ENCODE measurements at regions not wholly inside any gene's neighbourhood (a gene's known extent, or its start where the extent isn't known, plus 50 kb on each side); places are given as distances from the start of the nearest gene placed in this dataset.

DNA sequence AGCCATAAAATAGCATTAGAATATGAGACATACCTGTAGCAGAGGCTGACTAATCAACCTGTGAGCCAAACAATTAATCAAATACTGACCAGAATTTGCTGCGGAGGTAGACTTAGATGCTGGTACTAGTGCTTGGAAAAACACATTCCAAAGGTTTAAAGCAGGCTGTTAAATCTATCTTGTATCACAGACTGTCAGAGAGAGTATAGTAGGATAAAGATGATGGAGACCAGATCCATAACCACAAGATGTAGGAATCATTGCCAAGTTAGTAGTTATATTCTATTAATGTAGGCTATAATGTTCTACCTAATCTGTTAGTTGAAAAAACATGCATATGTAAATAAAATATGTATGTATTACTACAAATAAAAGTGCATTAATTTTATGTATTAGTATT, 726.2 kb downstream of the SLC6A15 start:
- no peak overlapping the region for H3K27ac ChIP-seq (ENCODE audit: low read length in 2 of 2)
- Mint-ChIP-seq H3K4me3 (no peak overlapping the region), H3K9me3 (ENCODE audit: insufficient read depth) (peaks cover 3% of the 10 kb centered on the region), H3K27me3 (no peaks in the 10 kb centered on the region), H3K4me1 (no peaks in the 10 kb centered on the region), H3K27ac (no peak overlapping the region)
- no peak overlapping the region for H3K4me3 ChIP-seq (ENCODE audit: control extremely low read depth in 1 of 5, extremely low read depth in 1 of 5, insufficient read depth in 1 of 5, low read depth in 2 of 5, low read length in 4 of 5)
- H3K4me1 ChIP-seq (ENCODE audit: control insufficient read depth in 2 of 2, insufficient read depth in 2 of 2, low read length in 2 of 2), result no peaks in the 10 kb centered on the region
- no peaks in the 10 kb centered on the region for H3K27me3 ChIP-seq (replicated peaks in 1 of 4; ENCODE audit: control extremely low read depth in 1 of 4, control insufficient read depth in 3 of 4, insufficient read depth in 4 of 4, low read length in 3 of 4)
- no peak overlapping the region for H3K4me2 ChIP-seq (replicated peaks; ENCODE audit: low read depth, low read length, poor library complexity, severe bottlenecking)
- TF ChIP-seq EZH2 (IDR thresholded peaks at IDR 0.05; ENCODE audit: borderline replicate concordance, insufficient read depth, low read depth, low read length, poor library complexity, severe bottlenecking), result no peak
- TF ChIP-seq, protein P1, sequence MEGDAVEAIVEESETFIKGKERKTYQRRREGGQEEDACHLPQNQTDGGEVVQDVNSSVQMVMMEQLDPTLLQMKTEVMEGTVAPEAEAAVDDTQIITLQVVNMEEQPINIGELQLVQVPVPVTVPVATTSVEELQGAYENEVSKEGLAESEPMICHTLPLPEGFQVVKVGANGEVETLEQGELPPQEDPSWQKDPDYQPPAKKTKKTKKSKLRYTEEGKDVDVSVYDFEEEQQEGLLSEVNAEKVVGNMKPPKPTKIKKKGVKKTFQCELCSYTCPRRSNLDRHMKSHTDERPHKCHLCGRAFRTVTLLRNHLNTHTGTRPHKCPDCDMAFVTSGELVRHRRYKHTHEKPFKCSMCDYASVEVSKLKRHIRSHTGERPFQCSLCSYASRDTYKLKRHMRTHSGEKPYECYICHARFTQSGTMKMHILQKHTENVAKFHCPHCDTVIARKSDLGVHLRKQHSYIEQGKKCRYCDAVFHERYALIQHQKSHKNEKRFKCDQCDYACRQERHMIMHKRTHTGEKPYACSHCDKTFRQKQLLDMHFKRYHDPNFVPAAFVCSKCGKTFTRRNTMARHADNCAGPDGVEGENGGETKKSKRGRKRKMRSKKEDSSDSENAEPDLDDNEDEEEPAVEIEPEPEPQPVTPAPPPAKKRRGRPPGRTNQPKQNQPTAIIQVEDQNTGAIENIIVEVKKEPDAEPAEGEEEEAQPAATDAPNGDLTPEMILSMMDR (IDR thresholded peaks at IDR 0.05), result no peak
- no peaks in the 10 kb centered on the region for H3K36me3 ChIP-seq (replicated peaks in 1 of 2; ENCODE audit: control extremely low read depth in 1 of 2, control insufficient read depth in 1 of 2, extremely low read depth in 1 of 2, insufficient read depth in 2 of 2, low read length in 1 of 2)
- H2AFZ ChIP-seq (ENCODE audit: insufficient read depth, low read depth, low read length, poor library complexity, severe bottlenecking), result no peak overlapping the region
- no peaks in the 10 kb centered on the region for H3K9me3 ChIP-seq (ENCODE audit: control extremely low read depth in 1 of 3, control insufficient read depth in 2 of 3, insufficient read depth in 1 of 3, low read length in 2 of 3)
- WGBS (ENCODE audit: insufficient coverage), result no CpG with 5 or more reads among the region's 1 CpG
- no peaks in the 10 kb centered on the region for H4K20me1 ChIP-seq (ENCODE audit: control insufficient read depth, insufficient read depth, low read length, poor library complexity, severe bottlenecking)
- H3K9ac ChIP-seq (ENCODE audit: low read length), result no peak overlapping the region
- POLR2A ChIA-PET, result no interaction called here
- intact Hi-C loops (cut with micrococcal nuclease), result no loop called here
- DNase-seq (no peak), ATAC-seq (ENCODE audit: low read depth) (no peak)
- CTCF ChIA-PET, result no interaction called here
- H3K79me2 ChIP-seq (ENCODE audit: control insufficient read depth, insufficient read depth, low read length), result no peaks in the 10 kb centered on the region

DNA sequence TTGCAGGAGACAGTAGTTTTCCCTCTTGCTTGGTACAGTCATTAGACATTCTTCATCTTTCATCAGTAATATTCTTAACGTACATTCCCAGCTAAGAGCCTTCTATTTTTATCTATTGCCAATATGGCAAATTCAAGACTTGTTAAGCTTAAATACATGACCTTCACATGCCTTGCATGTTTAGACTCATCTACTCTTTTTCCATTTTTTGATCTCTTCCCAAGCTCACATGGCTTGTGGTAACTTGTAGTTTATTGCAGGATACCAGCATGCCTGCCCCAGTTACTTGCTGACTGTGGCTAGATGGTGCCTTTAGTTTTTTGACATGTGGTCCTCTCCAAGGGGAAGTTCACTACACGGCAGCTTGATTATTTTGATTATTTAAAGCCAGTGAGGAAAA, 729.0 kb downstream of the SLC6A15 start:
- H4K20me1 ChIP-seq (ENCODE audit: control insufficient read depth, insufficient read depth, low read length, poor library complexity, severe bottlenecking), result no peaks in the 10 kb centered on the region
- 83% methylated on average over 1 of the region's 2 CpGs for WGBS (ENCODE audit: insufficient coverage)
- no peaks in the 10 kb centered on the region for H3K9me3 ChIP-seq (ENCODE audit: control extremely low read depth in 1 of 3, control insufficient read depth in 2 of 3, insufficient read depth in 1 of 3, low read length in 2 of 3)
- H3K9me3 Mint-ChIP-seq (ENCODE audit: insufficient read depth), result peaks cover 3% of the 10 kb centered on the region
- no peak for TF ChIP-seq EZH2 (IDR thresholded peaks at IDR 0.05; ENCODE audit: borderline replicate concordance, insufficient read depth, low read depth, low read length, poor library complexity, severe bottlenecking)
- TF ChIP-seq, protein P1 (IDR thresholded peaks at IDR 0.05), result no peak
- intact Hi-C loops (cut with micrococcal nuclease), result no loop called here
- H3K27ac Mint-ChIP-seq, result no peak overlapping the region
- H3K4me1 Mint-ChIP-seq, result no peaks in the 10 kb centered on the region
- no peak overlapping the region for H2AFZ ChIP-seq (ENCODE audit: insufficient read depth, low read depth, low read length, poor library complexity, severe bottlenecking)
- POLR2A ChIA-PET, result no interaction called here
- H3K4me1 ChIP-seq (ENCODE audit: control insufficient read depth in 2 of 2, insufficient read depth in 2 of 2, low read length in 2 of 2), result no peaks in the 10 kb centered on the region
- H3K27me3 Mint-ChIP-seq, result no peaks in the 10 kb centered on the region
- no peak overlapping the region for H3K4me3 Mint-ChIP-seq
- no peaks in the 10 kb centered on the region for H3K27me3 ChIP-seq (replicated peaks in 1 of 4; ENCODE audit: control extremely low read depth in 1 of 4, control insufficient read depth in 3 of 4, insufficient read depth in 4 of 4, low read length in 3 of 4)
- no peak overlapping the region for H3K27ac ChIP-seq (ENCODE audit: low read length in 2 of 2)
- ATAC-seq (ENCODE audit: low read depth) (no peak), DNase-seq (no peak)
- CTCF ChIA-PET, result interaction anchor here (1.2 kb wide), 1 partner anchor 13 kb away, joined by 3 read pairs; no protein-coding TSS in a partner anchor
- no peak overlapping the region for H3K4me2 ChIP-seq (replicated peaks; ENCODE audit: low read depth, low read length, poor library complexity, severe bottlenecking)
- no peak overlapping the region for H3K9ac ChIP-seq (ENCODE audit: low read length)
- no peak overlapping the region for H3K4me3 ChIP-seq (ENCODE audit: control extremely low read depth in 1 of 5, extremely low read depth in 1 of 5, insufficient read depth in 1 of 5, low read depth in 2 of 5, low read length in 4 of 5)
- H3K79me2 ChIP-seq (ENCODE audit: control insufficient read depth, insufficient read depth, low read length), result no peaks in the 10 kb centered on the region
- no peaks in the 10 kb centered on the region for H3K36me3 ChIP-seq (replicated peaks in 1 of 2; ENCODE audit: control extremely low read depth in 1 of 2, control insufficient read depth in 1 of 2, extremely low read depth in 1 of 2, insufficient read depth in 2 of 2, low read length in 1 of 2)

All from B cell (primary cell).